Prostate gland (tissue), 2 donors: ENCODE measurements at regions not wholly inside any gene's neighbourhood (a gene's known extent, or its start where the extent isn't known, plus 50 kb on each side); places are given as distances from the start of the nearest gene placed in this dataset.

Experiments
- DNase-seq: peaks from one replicate; pipeline ENCODE4 v3.0.0-alpha.2; 2019; ENCODE audit warnings: low spot score
- H3K27ac ChIP-seq, 2 donors: fragments of 200-600 bp; sonication (generic); 2 replicates each; pipeline ENCODE4 v1.5.1; 2017 to 2019
- H3K27me3 ChIP-seq: fragments of 200-600 bp; sonication (generic); replicated peaks from 2 replicates; pipeline ENCODE4 v1.5.1; 2019; ENCODE audit not compliant: insufficient read depth
- H3K36me3 ChIP-seq, 2 donors: fragments of 200-600 bp; sonication (generic); 1 replicate in 1 of 2; 2 replicates in 1 of 2; pipeline versions ENCODE4 v1.5.1 to v1.8.1; 2017 to 2019
- H3K4me1 ChIP-seq: fragments of 200-600 bp; sonication (generic); replicated peaks from 2 replicates; pipeline ENCODE4 v1.5.1; 2019
- H3K4me3 ChIP-seq, 2 donors: fragments of 200-600 bp; sonication (generic); 2 replicates each; pipeline ENCODE4 v1.5.1; 2017 to 2019
- H3K9me3 ChIP-seq: fragments of 200-600 bp; sonication (generic); 2 replicates; pipeline ENCODE4 v1.5.1; 2017
- POLR2A ChIP-seq: fragments of 450-650 bp; IDR thresholded peaks from one replicate; pipeline ENCODE4 v1.6.1; 2016; ENCODE audit warnings: antibody characterized with exemption, mild to moderate bottlenecking
- POLR2AphosphoS5 ChIP-seq: sonication (generic); formaldehyde crosslinking; IDR thresholded peaks from one replicate; pipeline ENCODE4 v1.6.1; 2017; ENCODE audit warnings: antibody characterized with exemption
- WGBS: methylation state at CpG from one replicate; pipeline ENCODE4 v1.1.5; 2018; 5-methylcytosine and 5-hydroxymethylcytosine counted together
- intact Hi-C: fragments of 100-400 bp; cut with DNase I; formaldehyde crosslinking; loops from one replicate; pipeline ENCODE4 v1.14.2; 2022
- TF ChIP-seq, protein P1 (sequence below), 4 experiments: fragments of 200-600 bp in 2 of 4; fragments of 450-650 bp in 2 of 4; sonication (generic) in 2 of 4; IDR thresholded peaks; 1 replicate in 3 of 4; 2 replicates in 1 of 4; pipeline ENCODE4 v1.5.1; 2016 to 2019; ENCODE audit warnings: antibody characterized with exemption in 4 of 4, mild to moderate bottlenecking in 2 of 4, moderate library complexity in 2 of 4

DNA sequence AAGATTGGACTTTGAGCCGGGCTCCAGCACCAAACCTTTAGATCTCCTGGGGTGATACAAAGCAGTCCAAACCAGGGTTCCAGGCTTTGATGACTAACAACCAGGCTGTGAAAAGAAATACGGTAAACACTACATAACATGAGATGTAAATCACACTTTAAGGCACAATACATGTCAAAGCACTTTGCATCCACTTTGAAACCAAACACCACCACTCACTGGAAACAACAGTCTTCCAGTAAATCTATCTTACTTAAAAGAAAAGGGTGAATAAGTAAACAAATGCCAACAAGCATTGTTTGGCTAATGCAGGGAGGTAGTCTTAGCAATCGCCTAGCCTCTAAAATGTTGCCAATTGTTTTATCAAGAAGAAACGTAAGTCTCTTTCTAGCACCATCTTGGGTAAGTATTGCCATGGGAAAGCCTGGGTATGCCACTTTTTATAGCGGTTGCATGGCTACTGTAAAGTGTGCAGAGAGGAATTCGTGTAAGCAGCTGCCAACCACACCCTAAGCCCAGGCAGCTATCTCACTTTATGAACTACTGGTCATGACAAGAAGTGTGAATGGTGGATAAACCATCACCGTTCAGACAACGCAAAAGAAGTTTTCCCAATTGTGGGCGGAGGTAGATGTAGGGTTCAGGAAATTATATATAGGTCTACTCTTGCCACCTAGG lies 267.4 kb upstream of the PSMD7 start:
- intact Hi-C loops, result no loop called here
- 62% methylated on average over 9 of the region's 9 CpGs for WGBS
- no peak for TF ChIP-seq POLR2AphosphoS5
- TF ChIP-seq POLR2A, result no peak
- TF ChIP-seq, protein P1, sequence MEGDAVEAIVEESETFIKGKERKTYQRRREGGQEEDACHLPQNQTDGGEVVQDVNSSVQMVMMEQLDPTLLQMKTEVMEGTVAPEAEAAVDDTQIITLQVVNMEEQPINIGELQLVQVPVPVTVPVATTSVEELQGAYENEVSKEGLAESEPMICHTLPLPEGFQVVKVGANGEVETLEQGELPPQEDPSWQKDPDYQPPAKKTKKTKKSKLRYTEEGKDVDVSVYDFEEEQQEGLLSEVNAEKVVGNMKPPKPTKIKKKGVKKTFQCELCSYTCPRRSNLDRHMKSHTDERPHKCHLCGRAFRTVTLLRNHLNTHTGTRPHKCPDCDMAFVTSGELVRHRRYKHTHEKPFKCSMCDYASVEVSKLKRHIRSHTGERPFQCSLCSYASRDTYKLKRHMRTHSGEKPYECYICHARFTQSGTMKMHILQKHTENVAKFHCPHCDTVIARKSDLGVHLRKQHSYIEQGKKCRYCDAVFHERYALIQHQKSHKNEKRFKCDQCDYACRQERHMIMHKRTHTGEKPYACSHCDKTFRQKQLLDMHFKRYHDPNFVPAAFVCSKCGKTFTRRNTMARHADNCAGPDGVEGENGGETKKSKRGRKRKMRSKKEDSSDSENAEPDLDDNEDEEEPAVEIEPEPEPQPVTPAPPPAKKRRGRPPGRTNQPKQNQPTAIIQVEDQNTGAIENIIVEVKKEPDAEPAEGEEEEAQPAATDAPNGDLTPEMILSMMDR (IDR thresholded peaks at IDR 0.05), result no peak

DNA sequence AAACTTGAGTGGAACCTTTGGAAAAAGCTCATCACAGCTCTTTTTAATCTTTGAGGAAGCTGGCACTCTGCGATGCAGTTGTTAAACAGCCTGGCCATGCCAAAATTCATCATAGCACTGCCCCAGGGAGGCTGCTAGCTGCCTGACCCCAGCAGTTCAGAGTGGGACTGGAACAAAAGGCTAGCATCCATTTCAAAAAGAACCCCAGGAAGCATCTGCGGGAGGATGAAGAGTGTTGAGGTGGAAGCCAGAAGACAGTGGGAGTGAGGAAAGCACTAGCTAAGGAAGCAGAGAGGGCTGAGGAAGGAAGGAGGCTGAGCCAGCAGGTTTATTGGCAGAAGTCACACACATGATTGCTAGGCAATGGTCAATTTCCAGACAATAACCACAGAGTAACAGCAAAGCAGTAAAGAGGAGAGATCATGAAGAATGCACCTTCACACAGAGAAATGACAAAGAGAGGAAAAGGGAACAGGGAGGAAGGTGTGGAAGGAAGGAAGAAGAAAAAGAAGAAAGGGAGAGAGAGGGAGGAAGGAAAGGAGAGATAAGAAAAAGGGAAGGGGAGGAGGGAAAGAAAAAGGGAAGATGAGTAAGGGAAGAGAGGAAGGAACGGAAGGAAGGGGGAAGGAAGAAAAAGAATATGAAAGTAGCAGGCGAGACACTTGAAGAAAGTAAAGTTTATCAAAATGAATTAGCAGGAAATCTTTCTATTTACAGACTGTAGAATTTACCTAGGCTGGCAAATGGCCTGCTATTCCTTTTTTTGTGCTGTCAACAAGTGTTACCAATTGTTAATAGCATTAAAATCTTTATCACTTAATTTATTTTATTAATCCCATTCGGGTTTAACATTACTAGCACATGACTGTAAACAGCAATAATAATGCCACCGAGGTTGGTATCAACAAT lies 270.0 kb upstream of the PSMD7 start:
- Histone ChIP-seq H3K27me3 (no peaks in the 10 kb centered on the region), H3K36me3 (no peaks in the 10 kb centered on the region), H3K9me3 (no peaks in the 10 kb centered on the region), H3K4me1 (no peaks in the 10 kb centered on the region), H3K27ac (no peak overlapping the region), H3K4me3 (no peak overlapping the region)
- intact Hi-C loops, result no loop called here
- WGBS, result 46% methylated on average over 6 of the region's 6 CpGs
- TF ChIP-seq, protein P1 (IDR thresholded peaks at IDR 0.05), result no peak
- no peak for TF ChIP-seq POLR2AphosphoS5
- TF ChIP-seq POLR2A, result no peak
- no peak for DNase-seq

More for the DNA sequence above, 267.4 kb upstream of the PSMD7 start:
- no peaks in the 10 kb centered on the region for H3K27me3 ChIP-seq
- H3K4me1 ChIP-seq, result no peaks in the 10 kb centered on the region
- no peak for DNase-seq
- H3K36me3 ChIP-seq, result no peaks in the 10 kb centered on the region
- H3K4me3 ChIP-seq, result no peak overlapping the region
- H3K9me3 ChIP-seq, result no peaks in the 10 kb centered on the region
- H3K27ac ChIP-seq, result no peak overlapping the region

DNA sequence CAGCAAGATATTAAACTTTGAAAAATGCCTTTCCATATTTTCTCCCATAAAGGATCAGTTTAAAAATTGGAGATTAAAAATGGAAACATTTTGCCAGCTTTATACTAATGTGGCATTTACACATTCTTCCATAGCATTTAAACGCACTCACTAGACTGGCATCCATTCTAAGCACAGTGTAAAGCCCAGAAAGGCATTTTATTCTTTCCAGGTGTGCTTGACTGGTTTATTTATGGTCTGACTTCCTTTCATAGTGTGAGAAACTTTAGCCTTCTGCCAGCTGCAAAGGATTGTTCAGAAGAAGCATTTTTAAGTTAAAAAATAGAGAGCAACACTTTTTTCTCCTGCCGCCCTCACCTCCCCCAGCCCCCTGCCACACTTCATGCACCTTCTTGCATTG lies 271.7 kb upstream of the PSMD7 start:
- no peaks in the 10 kb centered on the region for H3K9me3 ChIP-seq
- H3K27me3 ChIP-seq, result no peaks in the 10 kb centered on the region
- no peak for DNase-seq
- no peaks in the 10 kb centered on the region for H3K36me3 ChIP-seq
- H3K4me3 ChIP-seq, result no peak overlapping the region
- no peaks in the 10 kb centered on the region for H3K4me1 ChIP-seq
- 37% methylated on average over 2 of the region's 2 CpGs for WGBS
- no peak overlapping the region for H3K27ac ChIP-seq
- intact Hi-C loops, result no loop called here
- TF ChIP-seq, protein P1 (IDR thresholded peaks at IDR 0.05), result no peak
- no peak for TF ChIP-seq POLR2A
- TF ChIP-seq POLR2AphosphoS5, result no peak

DNA sequence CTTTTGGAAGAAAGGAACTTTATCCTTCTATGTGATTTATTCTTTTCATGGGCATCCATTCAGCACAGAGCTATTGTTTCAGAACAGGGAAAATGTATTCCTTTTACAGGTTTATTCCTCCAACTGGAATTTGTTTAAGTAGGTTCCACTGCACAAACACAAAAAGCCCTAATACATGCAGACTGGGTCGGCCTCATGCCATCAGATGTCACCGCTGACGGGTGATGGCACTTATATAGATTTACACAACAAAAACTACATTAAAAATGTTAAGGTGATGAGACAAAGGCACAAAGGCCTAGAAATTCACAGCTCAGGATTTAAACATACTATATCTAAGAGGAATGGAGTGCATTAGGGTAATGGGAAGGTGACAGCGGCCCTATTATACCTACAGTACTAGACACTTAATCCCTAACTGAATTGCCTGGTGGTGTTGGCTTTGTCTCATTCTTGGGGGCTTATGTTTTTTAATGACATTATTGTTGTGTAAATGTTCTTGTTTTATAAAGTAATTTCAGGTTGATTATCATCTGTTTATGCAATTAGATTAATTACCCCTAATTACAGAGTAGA lies 276.4 kb upstream of the PSMD7 start:
- H3K9me3 ChIP-seq, result no peaks in the 10 kb centered on the region
- H3K36me3 ChIP-seq, result no peaks in the 10 kb centered on the region
- H3K27ac ChIP-seq, result no peak overlapping the region
- H3K4me1 ChIP-seq, result no peaks in the 10 kb centered on the region
- H3K27me3 ChIP-seq, result no peaks in the 10 kb centered on the region
- TF ChIP-seq POLR2A, result no peak
- TF ChIP-seq POLR2AphosphoS5, result no peak
- TF ChIP-seq, protein P1 (IDR thresholded peaks at IDR 0.05), result no peak
- intact Hi-C loops, result no loop called here
- no peak overlapping the region for H3K4me3 ChIP-seq
- WGBS, result 36% methylated on average over 4 of the region's 4 CpGs
- DNase-seq, result no peak
